Colonic mucosa (tissue), 4 donors: ENCODE measurements at regions not wholly inside any gene's neighbourhood (a gene's known extent, or its start where the extent isn't known, plus 50 kb on each side); places are given as distances from the start of the nearest gene placed in this dataset.
"Not testable (repeated sequence)": the region's sequence is repeated elsewhere in the genome, so short reads cannot be mapped to it uniquely, and the experiment has no call there.

Experiments
- DNase-seq: peaks from one replicate; pipeline ENCODE4 v3.0.0-alpha.2; 2020
- H3K27ac ChIP-seq: fragments of 200-600 bp; one replicate; pipeline ENCODE4 v1.8.0; 2021
- H3K27me3 ChIP-seq: fragments of 200-600 bp; one replicate; pipeline ENCODE4 v1.8.0; 2021
- H3K36me3 ChIP-seq: fragments of 200-600 bp; one replicate; pipeline ENCODE4 v1.8.0; 2021
- H3K4me1 ChIP-seq: fragments of 200-600 bp; one replicate; pipeline ENCODE4 v1.8.0; 2021; ENCODE audit warnings: mild to moderate bottlenecking
- H3K4me3 ChIP-seq: fragments of 200-600 bp; one replicate; pipeline ENCODE4 v1.8.0; 2021
- H3K9ac ChIP-seq, 2 donors: one replicate each; pipeline ENCODE4 v1.7.0; 2013; ENCODE audit warnings: control low read depth in 2 of 2, low read depth in 2 of 2, low read length in 2 of 2
- H3K9me3 ChIP-seq: fragments of 200-600 bp; one replicate; pipeline ENCODE4 v1.8.0; 2021
- CTCF ChIP-seq: fragments of 200-600 bp; IDR thresholded peaks from one replicate; pipeline ENCODE4 v1.8.0; 2022; ENCODE audit warnings: antibody characterized with exemption, mild to moderate bottlenecking
- intact Hi-C: fragments of 100-400 bp; cut with DNase I; formaldehyde crosslinking; loops from one replicate; pipeline ENCODE4 v1.14.1; 2022
- donor health status: healthy.
- donor health status: DM: no; HTN: no; CAD: no.
- donor health status: DM: no; HTN: no; CAD: no.

- no peak overlapping the region for H3K9ac ChIP-seq
- no peak overlapping the region for H3K4me3 ChIP-seq
- intact Hi-C loops: loop anchor here (10.0 kb wide), 1 partner anchor 258 kb away; no protein-coding TSS in a partner anchor
- no peaks in the 10 kb centered on the region for H3K9me3 ChIP-seq
- peaks cover 3% of the 10 kb centered on the region for H3K4me1 ChIP-seq
- H3K27me3 ChIP-seq: no peaks in the 10 kb centered on the region
- no peak for DNase-seq
- no peak for TF ChIP-seq CTCF
- H3K27ac ChIP-seq: no peak overlapping the region
- H3K36me3 ChIP-seq: no peaks in the 10 kb centered on the region
Observed at GRCh38 chr10:64116707-64117106, 595.5 kb downstream of the REEP3 start.

- no peak overlapping the region for H3K27ac ChIP-seq
- peak; percentile 21 for DNase-seq
Observed at GRCh38 chr10:64118736-64119135, 597.5 kb downstream of the REEP3 start.

GRCh38 chr10:64120301-64120980 is 599.2 kb downstream of the REEP3 start:
- not testable (repeated sequence) for H3K27ac ChIP-seq

More at GRCh38 chr10:64118736-64119135, 597.5 kb downstream of the REEP3 start:
- no peak overlapping the region for H3K9ac ChIP-seq
- intact Hi-C loops: loop anchor here (10.0 kb wide), 1 partner anchor 256 kb away; no protein-coding TSS in a partner anchor
- no peaks in the 10 kb centered on the region for H3K27me3 ChIP-seq
- H3K36me3 ChIP-seq: no peaks in the 10 kb centered on the region
- no peak for TF ChIP-seq CTCF
- no peaks in the 10 kb centered on the region for H3K9me3 ChIP-seq
- H3K4me3 ChIP-seq: no peak overlapping the region
- peaks cover 3% of the 10 kb centered on the region for H3K4me1 ChIP-seq

GRCh38 chr10:64130152-64130551 is 609.0 kb downstream of the REEP3 start:
- DNase-seq: no peak
- Histone ChIP-seq H3K9ac (no peak overlapping the region), H3K36me3 (no peaks in the 10 kb centered on the region), H3K27ac (no peak overlapping the region), H3K9me3 (no peaks in the 10 kb centered on the region), H3K27me3 (no peaks in the 10 kb centered on the region), H3K4me3 (no peak overlapping the region), H3K4me1 (no peaks in the 10 kb centered on the region)
- intact Hi-C loops: no loop called here
- TF ChIP-seq CTCF: no peak

More at GRCh38 chr10:64120301-64120980, 599.2 kb downstream of the REEP3 start:
- H3K9ac ChIP-seq, H3K4me1 ChIP-seq, H3K36me3 ChIP-seq, H3K9me3 ChIP-seq, H3K4me3 ChIP-seq, intact Hi-C loops, H3K27me3 ChIP-seq: not testable (repeated sequence)
- DNase-seq: peak; percentile 76

GRCh38 chr10:64134676-64135075 is 613.5 kb downstream of the REEP3 start:
- Histone ChIP-seq H3K27ac (no peak overlapping the region), H3K27me3 (no peaks in the 10 kb centered on the region), H3K9ac (no peak overlapping the region), H3K9me3 (no peaks in the 10 kb centered on the region), H3K36me3 (no peaks in the 10 kb centered on the region), H3K4me1 (no peaks in the 10 kb centered on the region), H3K4me3 (no peak overlapping the region)
- TF ChIP-seq CTCF: no peak
- no peak for DNase-seq
- intact Hi-C loops: no loop called here

- intact Hi-C loops: no loop called here
- DNase-seq: no peak
- Histone ChIP-seq H3K27me3 (no peaks in the 10 kb centered on the region), H3K4me1 (no peaks in the 10 kb centered on the region), H3K27ac (no peak overlapping the region), H3K36me3 (no peaks in the 10 kb centered on the region), H3K9ac (no peak overlapping the region), H3K4me3 (no peak overlapping the region), H3K9me3 (no peaks in the 10 kb centered on the region)
- no peak for TF ChIP-seq CTCF
Observed at GRCh38 chr10:64142395-64142794, 621.2 kb downstream of the REEP3 start.
